ENCODE measurements at regions not wholly inside any gene's neighbourhood (a gene's known extent, or its start where the extent isn't known, plus 50 kb on each side); places are given as distances from the start of the nearest gene placed in this dataset.

DNA sequence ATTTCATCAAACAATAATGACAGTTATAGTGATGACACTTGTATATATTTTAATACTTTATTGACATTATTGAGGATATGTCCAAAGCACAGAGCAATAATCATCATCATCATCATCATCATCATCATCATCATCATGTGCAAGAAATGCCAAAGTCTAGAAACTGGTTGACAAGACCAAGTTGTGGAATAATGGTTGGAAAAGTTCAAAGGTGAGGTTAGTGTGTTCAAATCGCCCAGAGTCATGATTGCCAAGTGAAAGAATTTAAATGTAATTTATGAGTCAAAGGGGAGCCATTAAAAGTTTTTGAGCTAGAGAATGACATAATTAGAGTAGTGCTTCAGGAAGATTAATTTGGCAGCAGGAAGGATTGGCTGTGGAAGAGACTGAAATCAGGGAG is 852.4 kb downstream of the SORCS1 start:
- no peaks in the 10 kb centered on the region for H3F3A ChIP-seq (ENCODE audit: insufficient read depth, low read length)
- no peaks in the 10 kb centered on the region for H3K79me2 ChIP-seq (ENCODE audit: low read length)
- H3K36me3 ChIP-seq (replicated peaks; ENCODE audit: insufficient read depth, low read length) = no peaks in the 10 kb centered on the region
- no peak overlapping the region for H3K4me3 ChIP-seq (ENCODE audit: low read length)
- no peaks in the 10 kb centered on the region for H3K9me2 ChIP-seq (replicated peaks; ENCODE audit: insufficient read depth, low read length)
- H2AFZ ChIP-seq (ENCODE audit: low read length) = no peak overlapping the region
- no peaks in the 10 kb centered on the region for H3K27me3 ChIP-seq (replicated peaks; ENCODE audit: insufficient read depth, low read length)
- no peaks in the 10 kb centered on the region for H3K4me1 ChIP-seq (ENCODE audit: low read length)
- no peak overlapping the region for H3K9ac ChIP-seq (ENCODE audit: low read length)
- no peak for DNase-seq
- TF ChIP-seq EZH2 (optimal IDR thresholded peaks at IDR 0.05; ENCODE audit: low read depth, low read length) (no peak), EZH2phosphoT487 (IDR thresholded peaks at IDR 0.05; ENCODE audit: low read length) (no peak)
- TF ChIP-seq, protein P1, sequence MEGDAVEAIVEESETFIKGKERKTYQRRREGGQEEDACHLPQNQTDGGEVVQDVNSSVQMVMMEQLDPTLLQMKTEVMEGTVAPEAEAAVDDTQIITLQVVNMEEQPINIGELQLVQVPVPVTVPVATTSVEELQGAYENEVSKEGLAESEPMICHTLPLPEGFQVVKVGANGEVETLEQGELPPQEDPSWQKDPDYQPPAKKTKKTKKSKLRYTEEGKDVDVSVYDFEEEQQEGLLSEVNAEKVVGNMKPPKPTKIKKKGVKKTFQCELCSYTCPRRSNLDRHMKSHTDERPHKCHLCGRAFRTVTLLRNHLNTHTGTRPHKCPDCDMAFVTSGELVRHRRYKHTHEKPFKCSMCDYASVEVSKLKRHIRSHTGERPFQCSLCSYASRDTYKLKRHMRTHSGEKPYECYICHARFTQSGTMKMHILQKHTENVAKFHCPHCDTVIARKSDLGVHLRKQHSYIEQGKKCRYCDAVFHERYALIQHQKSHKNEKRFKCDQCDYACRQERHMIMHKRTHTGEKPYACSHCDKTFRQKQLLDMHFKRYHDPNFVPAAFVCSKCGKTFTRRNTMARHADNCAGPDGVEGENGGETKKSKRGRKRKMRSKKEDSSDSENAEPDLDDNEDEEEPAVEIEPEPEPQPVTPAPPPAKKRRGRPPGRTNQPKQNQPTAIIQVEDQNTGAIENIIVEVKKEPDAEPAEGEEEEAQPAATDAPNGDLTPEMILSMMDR (IDR thresholded peaks at IDR 0.05; ENCODE audit: low read length) = no peak
- H3K9me3 ChIP-seq (replicated peaks; ENCODE audit: insufficient read depth, low read length) = no peaks in the 10 kb centered on the region
- no peak overlapping the region for H3K27ac ChIP-seq (ENCODE audit: low read length)
- no peaks in the 10 kb centered on the region for H4K20me1 ChIP-seq (ENCODE audit: insufficient read depth, low read length)
- H3K4me2 ChIP-seq (ENCODE audit: low read depth, low read length) = no peak overlapping the region

DNA sequence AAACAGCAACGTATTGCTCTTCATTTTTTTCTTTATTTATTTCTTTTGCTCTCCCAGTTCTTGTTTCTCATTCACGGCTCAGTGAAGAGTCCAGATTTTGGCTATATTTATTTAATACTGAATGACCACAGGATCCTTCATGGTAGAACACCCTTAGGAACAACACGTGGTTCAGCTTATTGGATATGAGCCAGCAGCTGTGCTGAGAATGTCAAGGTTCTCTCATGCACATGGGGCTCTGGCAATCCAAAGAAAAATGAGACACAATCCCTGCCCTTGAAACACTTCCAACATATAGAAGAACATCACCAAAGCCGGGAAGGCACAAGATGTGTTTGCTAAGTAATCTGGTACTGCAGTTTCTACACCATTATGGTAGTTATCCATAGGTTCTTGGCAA is 852.9 kb downstream of the SORCS1 start:
- no peak overlapping the region for H2AFZ ChIP-seq (ENCODE audit: low read length)
- H3K27me3 ChIP-seq (replicated peaks; ENCODE audit: insufficient read depth, low read length) = no peaks in the 10 kb centered on the region
- H3K79me2 ChIP-seq (ENCODE audit: low read length) = no peaks in the 10 kb centered on the region
- H3K9me3 ChIP-seq (replicated peaks; ENCODE audit: insufficient read depth, low read length) = no peaks in the 10 kb centered on the region
- H3K36me3 ChIP-seq (replicated peaks; ENCODE audit: insufficient read depth, low read length) = no peaks in the 10 kb centered on the region
- H3K27ac ChIP-seq (ENCODE audit: low read length) = no peak overlapping the region
- no peak for DNase-seq
- TF ChIP-seq EZH2 (optimal IDR thresholded peaks at IDR 0.05; ENCODE audit: low read depth, low read length) (no peak), EZH2phosphoT487 (IDR thresholded peaks at IDR 0.05; ENCODE audit: low read length) (no peak)
- TF ChIP-seq, protein P1 (IDR thresholded peaks at IDR 0.05; ENCODE audit: low read length) = no peak
- H3K9ac ChIP-seq (ENCODE audit: low read length) = no peak overlapping the region
- H3K4me2 ChIP-seq (ENCODE audit: low read depth, low read length) = no peak overlapping the region
- no peaks in the 10 kb centered on the region for H3F3A ChIP-seq (ENCODE audit: insufficient read depth, low read length)
- no peaks in the 10 kb centered on the region for H4K20me1 ChIP-seq (ENCODE audit: insufficient read depth, low read length)
- no peak overlapping the region for H3K4me3 ChIP-seq (ENCODE audit: low read length)
- no peaks in the 10 kb centered on the region for H3K9me2 ChIP-seq (replicated peaks; ENCODE audit: insufficient read depth, low read length)
- H3K4me1 ChIP-seq (ENCODE audit: low read length) = no peaks in the 10 kb centered on the region

DNA sequence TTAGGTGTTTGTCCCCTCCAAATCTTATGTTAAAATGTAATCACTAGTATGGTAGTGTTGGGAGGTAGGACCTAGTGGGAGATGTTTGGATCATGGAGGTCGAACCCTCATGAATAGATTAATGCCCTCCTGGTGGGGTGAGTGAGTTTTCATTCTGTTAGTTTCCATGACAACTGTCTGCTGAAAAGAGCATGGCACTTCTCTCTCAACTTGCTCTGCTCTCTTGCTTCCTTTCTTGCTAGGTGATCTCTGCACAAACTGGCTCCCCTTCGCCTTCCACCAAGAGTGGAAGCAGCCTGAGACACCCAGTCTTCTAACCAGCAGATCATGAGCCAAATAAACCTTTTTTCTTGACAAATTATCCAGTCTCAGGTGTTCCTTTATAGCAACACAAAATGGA is 853.9 kb downstream of the SORCS1 start:
- Histone ChIP-seq H3K9me2 (replicated peaks; ENCODE audit: insufficient read depth, low read length) (no peaks in the 10 kb centered on the region), H3K9ac (ENCODE audit: low read length) (no peak overlapping the region), H3F3A (ENCODE audit: insufficient read depth, low read length) (no peaks in the 10 kb centered on the region), H3K27me3 (replicated peaks; ENCODE audit: insufficient read depth, low read length) (no peaks in the 10 kb centered on the region), H2AFZ (ENCODE audit: low read length) (no peak overlapping the region), H3K4me1 (ENCODE audit: low read length) (no peaks in the 10 kb centered on the region), H4K20me1 (ENCODE audit: insufficient read depth, low read length) (no peaks in the 10 kb centered on the region), H3K79me2 (ENCODE audit: low read length) (no peaks in the 10 kb centered on the region), H3K27ac (ENCODE audit: low read length) (no peak overlapping the region), H3K9me3 (replicated peaks; ENCODE audit: insufficient read depth, low read length) (no peaks in the 10 kb centered on the region), H3K4me3 (ENCODE audit: low read length) (no peak overlapping the region), H3K4me2 (ENCODE audit: low read depth, low read length) (no peak overlapping the region), H3K36me3 (replicated peaks; ENCODE audit: insufficient read depth, low read length) (no peaks in the 10 kb centered on the region)
- TF ChIP-seq, protein P1 (IDR thresholded peaks at IDR 0.05; ENCODE audit: low read length) = no peak
- TF ChIP-seq EZH2 (optimal IDR thresholded peaks at IDR 0.05; ENCODE audit: low read depth, low read length) (no peak), EZH2phosphoT487 (IDR thresholded peaks at IDR 0.05; ENCODE audit: low read length) (no peak)
- DNase-seq = no peak

All from MM.1S (cell line).